Body of pancreas (tissue), 4 donors: ENCODE measurements at regions not wholly inside any gene's neighbourhood (a gene's known extent, or its start where the extent isn't known, plus 50 kb on each side); places are given as distances from the start of the nearest gene placed in this dataset.

Experiments
- ATAC-seq: fragments of 150-250 bp; one replicate; pipeline ENCODE4 v1.9.1; 2016
- DNase-seq, 4 donors: peaks; one replicate each; pipeline ENCODE4 v3.0.0-alpha.2; 2019
- H3K27ac ChIP-seq, 4 donors: fragments of 200-600 bp; sonication (generic); 1 replicate in 3 of 4; 2 replicates in 1 of 4; pipeline versions ENCODE4 v1.5.1 to v1.6.1; 2016 to 2019; ENCODE audit warnings: mild to moderate bottlenecking in 1 of 4, mixed read lengths in 1 of 4, moderate library complexity in 1 of 4
- H3K27me3 ChIP-seq, 2 donors: fragments of 200-600 bp; sonication (generic); one replicate each; pipeline ENCODE4 v1.6.0; 2016; ENCODE audit warnings: mild to moderate bottlenecking in 1 of 2
- H3K36me3 ChIP-seq, 2 donors: fragments of 200-600 bp; sonication (generic); replicated peaks in 1 of 2; 2 replicates each; pipeline ENCODE4 v1.5.1; 2016; ENCODE audit warnings: low read depth in 2 of 2; ENCODE audit not compliant: insufficient read depth in 1 of 2
- H3K4me1 ChIP-seq: fragments of 200-600 bp; sonication (generic); one replicate; pipeline ENCODE4 v1.6.0; 2016
- H3K4me3 ChIP-seq, 2 donors: fragments of 200-600 bp; sonication (generic); 1 replicate in 1 of 2; 2 replicates in 1 of 2; pipeline ENCODE4 v1.5.1; 2016 to 2019
- H3K9me3 ChIP-seq, 3 donors: fragments of 200-600 bp; sonication (generic); 1 replicate in 2 of 3; 2 replicates in 1 of 3; pipeline ENCODE4 v1.5.1; 2016
- CTCF ChIP-seq, 7 experiments: fragments of 450-650 bp in 4 of 7; fragments of 200-600 bp in 3 of 7; sonication (generic) in 3 of 7; IDR thresholded peaks; one replicate each; pipeline ENCODE4 v1.5.1; 2016 to 2019; ENCODE audit warnings: antibody characterized with exemption in 7 of 7
- POLR2A ChIP-seq, 3 donors: fragments of 450-650 bp; IDR thresholded peaks; one replicate each; pipeline ENCODE4 v1.6.1; 2016; ENCODE audit warnings: antibody characterized with exemption in 3 of 3, mild to moderate bottlenecking in 2 of 3
- WGBS, 2 donors: methylation state at CpG; one replicate each; pipeline ENCODE4 v1.1.5; 2017; 5-methylcytosine and 5-hydroxymethylcytosine counted together
- intact Hi-C: fragments of 100-400 bp; cut with DNase I; formaldehyde crosslinking; loops from one replicate; pipeline ENCODE4 v1.15.1; 2023

GRCh38 chr4:126954537-126955291, 678.0 kb upstream of the INTU start:
- intact Hi-C loops = no loop called here

GRCh38 chr4:126955292-126956183, 677.2 kb upstream of the INTU start:
- H3K27ac ChIP-seq = no peak overlapping the region
- intact Hi-C loops = no loop called here
- DNase-seq (no peak), ATAC-seq (no peak)
- TF ChIP-seq POLR2A (IDR thresholded peaks at IDR 0.05) = no peak
- TF ChIP-seq CTCF (IDR thresholded peaks at IDR 0.05) = no peak
- no peaks in the 10 kb centered on the region for H3K36me3 ChIP-seq
- no peaks in the 10 kb centered on the region for H3K4me1 ChIP-seq
- WGBS, 2 donors = 59 to 76% methylated on average over 10 to 21 of the region's 21 CpGs
- no peak overlapping the region for H3K4me3 ChIP-seq
- no peaks in the 10 kb centered on the region for H3K9me3 ChIP-seq
- H3K27me3 ChIP-seq = no peaks in the 10 kb centered on the region

More at GRCh38 chr4:126954537-126955291, 678.0 kb upstream of the INTU start:
- DNase-seq (no peak), ATAC-seq (no peak)
- WGBS, 2 donors = 75 to 80% methylated on average over 5 of the region's 5 CpGs
- no peak for TF ChIP-seq CTCF (IDR thresholded peaks at IDR 0.05)
- no peaks in the 10 kb centered on the region for H3K27me3 ChIP-seq
- no peaks in the 10 kb centered on the region for H3K36me3 ChIP-seq
- no peaks in the 10 kb centered on the region for H3K9me3 ChIP-seq
- no peak overlapping the region for H3K27ac ChIP-seq
- no peak overlapping the region for H3K4me3 ChIP-seq
- H3K4me1 ChIP-seq = no peaks in the 10 kb centered on the region

- Histone ChIP-seq H3K9me3 (no peaks in the 10 kb centered on the region), H3K4me3 (no peak overlapping the region), H3K4me1 (no peaks in the 10 kb centered on the region), H3K27me3 (no peaks in the 10 kb centered on the region), H3K27ac (no peak overlapping the region), H3K36me3 (no peaks in the 10 kb centered on the region)
- intact Hi-C loops = no loop called here
- ATAC-seq = no peak
- WGBS, 2 donors = 81 to 85% methylated on average over 24 to 28 of the region's 28 CpGs
- no peak for TF ChIP-seq CTCF (IDR thresholded peaks at IDR 0.05)
- DNase-seq = no peak
Observed at GRCh38 chr4:126956184-126956897, 676.4 kb upstream of the INTU start.

- Histone ChIP-seq H3K36me3 (no peaks in the 10 kb centered on the region), H3K4me3 (no peak overlapping the region), H3K4me1 (no peaks in the 10 kb centered on the region), H3K27ac (no peak overlapping the region), H3K9me3 (no peaks in the 10 kb centered on the region), H3K27me3 (no peaks in the 10 kb centered on the region)
- TF ChIP-seq POLR2A (IDR thresholded peaks at IDR 0.05) (no peak), CTCF (IDR thresholded peaks at IDR 0.05) (no peak)
- DNase-seq (no peak), ATAC-seq (no peak)
- 86% methylated on average over 1 of the region's 1 CpG for WGBS, 2 donors
- intact Hi-C loops = no loop called here
Observed at GRCh38 chr4:126957556-126957955, 675.2 kb upstream of the INTU start.
